HL-60 (cell line): ENCODE measurements at regions not wholly inside any gene's neighbourhood (a gene's known extent, or its start where the extent isn't known, plus 50 kb on each side); places are given as distances from the start of the nearest gene placed in this dataset.

Experiments
- POLR2AphosphoS5 ChIP-seq: IDR thresholded peaks from 2 replicates; pipeline ENCODE4 v1.6.1; 2012; ENCODE audit warnings: low read depth
- TF ChIP-seq, protein P1 (sequence below): IDR thresholded peaks from 2 replicates; pipeline ENCODE4 v1.6.1; 2012; ENCODE audit warnings: low read depth; ENCODE audit not compliant: insufficient replicate concordance

DNA sequence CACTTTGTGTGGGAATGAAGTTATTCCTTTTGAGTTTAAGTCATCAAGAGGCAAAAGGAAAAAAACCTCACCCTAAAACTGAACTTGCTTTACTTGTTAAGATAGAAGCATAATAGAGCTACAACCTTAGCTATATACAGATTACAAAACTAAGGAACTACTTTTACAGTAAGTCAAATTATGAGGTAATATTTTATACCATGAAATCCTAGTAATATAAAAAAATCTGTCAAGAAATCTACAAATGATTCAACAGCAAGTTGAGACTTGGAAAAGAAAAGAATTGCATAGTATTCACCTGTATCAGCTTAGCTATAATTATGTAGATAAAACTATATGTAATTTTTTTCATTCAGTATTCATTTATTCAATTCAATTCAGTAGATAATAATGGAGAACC lies 335.3 kb downstream of the KLF5 start:
- no peak for TF ChIP-seq POLR2AphosphoS5
- TF ChIP-seq, protein P1, sequence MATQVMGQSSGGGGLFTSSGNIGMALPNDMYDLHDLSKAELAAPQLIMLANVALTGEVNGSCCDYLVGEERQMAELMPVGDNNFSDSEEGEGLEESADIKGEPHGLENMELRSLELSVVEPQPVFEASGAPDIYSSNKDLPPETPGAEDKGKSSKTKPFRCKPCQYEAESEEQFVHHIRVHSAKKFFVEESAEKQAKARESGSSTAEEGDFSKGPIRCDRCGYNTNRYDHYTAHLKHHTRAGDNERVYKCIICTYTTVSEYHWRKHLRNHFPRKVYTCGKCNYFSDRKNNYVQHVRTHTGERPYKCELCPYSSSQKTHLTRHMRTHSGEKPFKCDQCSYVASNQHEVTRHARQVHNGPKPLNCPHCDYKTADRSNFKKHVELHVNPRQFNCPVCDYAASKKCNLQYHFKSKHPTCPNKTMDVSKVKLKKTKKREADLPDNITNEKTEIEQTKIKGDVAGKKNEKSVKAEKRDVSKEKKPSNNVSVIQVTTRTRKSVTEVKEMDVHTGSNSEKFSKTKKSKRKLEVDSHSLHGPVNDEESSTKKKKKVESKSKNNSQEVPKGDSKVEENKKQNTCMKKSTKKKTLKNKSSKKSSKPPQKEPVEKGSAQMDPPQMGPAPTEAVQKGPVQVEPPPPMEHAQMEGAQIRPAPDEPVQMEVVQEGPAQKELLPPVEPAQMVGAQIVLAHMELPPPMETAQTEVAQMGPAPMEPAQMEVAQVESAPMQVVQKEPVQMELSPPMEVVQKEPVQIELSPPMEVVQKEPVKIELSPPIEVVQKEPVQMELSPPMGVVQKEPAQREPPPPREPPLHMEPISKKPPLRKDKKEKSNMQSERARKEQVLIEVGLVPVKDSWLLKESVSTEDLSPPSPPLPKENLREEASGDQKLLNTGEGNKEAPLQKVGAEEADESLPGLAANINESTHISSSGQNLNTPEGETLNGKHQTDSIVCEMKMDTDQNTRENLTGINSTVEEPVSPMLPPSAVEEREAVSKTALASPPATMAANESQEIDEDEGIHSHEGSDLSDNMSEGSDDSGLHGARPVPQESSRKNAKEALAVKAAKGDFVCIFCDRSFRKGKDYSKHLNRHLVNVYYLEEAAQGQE: no peak
